GM12873 (cell line): ENCODE measurements at regions not wholly inside any gene's neighbourhood (a gene's known extent, or its start where the extent isn't known, plus 50 kb on each side); places are given as distances from the start of the nearest gene placed in this dataset.

Source experiments
- TF ChIP-seq, protein P1 (sequence below): IDR thresholded peaks from 2 replicates; pipeline ENCODE4 v1.5.1; 2012; ENCODE audit warnings: low read depth, mild to moderate bottlenecking, moderate library complexity, low read length, control low read depth; ENCODE audit not compliant: insufficient read depth; ENCODE audit errors: missing control alignments

DNA sequence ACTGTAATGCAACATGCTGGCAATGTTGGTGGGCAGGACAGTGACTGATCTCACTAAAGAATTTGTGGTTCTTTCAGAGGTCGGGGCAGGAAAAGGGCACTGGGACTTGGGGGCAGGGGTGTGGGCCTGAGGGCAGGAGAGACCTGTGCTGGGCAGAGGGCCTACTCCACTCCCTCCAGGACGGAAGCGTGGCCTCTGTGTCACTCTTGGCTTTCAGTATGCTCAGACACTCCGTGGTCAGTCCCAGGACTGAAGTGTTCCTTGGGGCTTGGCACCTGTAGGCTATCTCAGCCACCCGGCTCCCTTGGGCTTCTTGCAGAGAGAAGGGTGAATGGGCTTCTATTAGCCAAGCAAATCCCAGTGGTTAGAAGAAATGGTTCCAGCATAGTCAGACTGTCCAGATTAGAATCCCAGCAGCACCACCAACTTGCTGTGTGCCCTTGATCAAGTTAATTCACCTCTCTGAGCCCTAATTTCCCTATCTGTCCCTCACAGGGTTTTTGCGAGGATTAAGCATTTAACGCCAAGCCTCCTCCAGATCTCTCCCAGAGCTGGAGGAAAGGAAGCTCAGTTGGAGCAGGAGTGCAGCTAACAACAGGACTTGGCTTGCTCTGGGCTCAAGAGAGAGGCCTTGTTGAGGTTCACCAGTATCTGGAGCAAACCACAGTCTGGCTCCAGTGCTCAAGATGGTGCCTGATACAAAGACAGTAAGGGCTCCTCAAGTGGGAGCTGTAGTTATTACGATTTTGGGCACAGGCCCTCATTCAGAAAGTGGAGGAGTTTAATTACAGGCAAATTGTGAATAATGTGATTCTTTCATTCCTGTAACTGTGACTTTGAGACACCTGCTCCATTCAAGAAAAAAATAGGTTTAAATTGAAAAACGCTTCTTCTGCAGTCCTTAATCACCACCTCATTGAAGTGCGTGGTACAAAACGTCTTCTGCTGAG lies 57.7 kb upstream of the LRP8 start:
- TF ChIP-seq, protein P1, sequence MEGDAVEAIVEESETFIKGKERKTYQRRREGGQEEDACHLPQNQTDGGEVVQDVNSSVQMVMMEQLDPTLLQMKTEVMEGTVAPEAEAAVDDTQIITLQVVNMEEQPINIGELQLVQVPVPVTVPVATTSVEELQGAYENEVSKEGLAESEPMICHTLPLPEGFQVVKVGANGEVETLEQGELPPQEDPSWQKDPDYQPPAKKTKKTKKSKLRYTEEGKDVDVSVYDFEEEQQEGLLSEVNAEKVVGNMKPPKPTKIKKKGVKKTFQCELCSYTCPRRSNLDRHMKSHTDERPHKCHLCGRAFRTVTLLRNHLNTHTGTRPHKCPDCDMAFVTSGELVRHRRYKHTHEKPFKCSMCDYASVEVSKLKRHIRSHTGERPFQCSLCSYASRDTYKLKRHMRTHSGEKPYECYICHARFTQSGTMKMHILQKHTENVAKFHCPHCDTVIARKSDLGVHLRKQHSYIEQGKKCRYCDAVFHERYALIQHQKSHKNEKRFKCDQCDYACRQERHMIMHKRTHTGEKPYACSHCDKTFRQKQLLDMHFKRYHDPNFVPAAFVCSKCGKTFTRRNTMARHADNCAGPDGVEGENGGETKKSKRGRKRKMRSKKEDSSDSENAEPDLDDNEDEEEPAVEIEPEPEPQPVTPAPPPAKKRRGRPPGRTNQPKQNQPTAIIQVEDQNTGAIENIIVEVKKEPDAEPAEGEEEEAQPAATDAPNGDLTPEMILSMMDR, result no peak

GRCh38 chr1:53388963-53389362 lies 61.1 kb upstream of the LRP8 start:
- TF ChIP-seq, protein P1, result no peak

DNA sequence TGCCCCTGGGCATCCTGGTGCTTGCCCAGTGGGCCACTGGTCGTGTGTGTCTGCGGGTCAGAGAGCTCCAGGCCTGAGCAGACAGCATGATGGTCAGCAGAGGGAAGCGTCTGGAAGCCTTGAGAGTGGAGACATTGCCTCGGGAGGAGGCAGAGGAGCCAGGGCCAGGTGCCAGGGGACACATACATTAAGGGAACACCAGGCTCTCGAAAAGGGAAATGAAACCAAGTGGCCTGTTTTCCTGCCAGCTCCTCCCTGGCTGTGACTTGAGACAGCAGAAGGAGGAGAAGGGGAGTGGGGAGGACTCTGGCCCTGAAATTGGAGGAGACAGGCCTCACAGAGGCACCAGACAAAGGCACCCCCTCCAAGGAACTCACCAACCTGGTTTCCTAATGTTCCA lies 62.4 kb upstream of the LRP8 start:
- TF ChIP-seq, protein P1, result no peak

GRCh38 chr1:53390736-53391135 lies 62.9 kb upstream of the LRP8 start:
- TF ChIP-seq, protein P1, result no peak

GRCh38 chr1:53391296-53391695 lies 63.4 kb upstream of the LRP8 start:
- TF ChIP-seq, protein P1, result no peak

DNA sequence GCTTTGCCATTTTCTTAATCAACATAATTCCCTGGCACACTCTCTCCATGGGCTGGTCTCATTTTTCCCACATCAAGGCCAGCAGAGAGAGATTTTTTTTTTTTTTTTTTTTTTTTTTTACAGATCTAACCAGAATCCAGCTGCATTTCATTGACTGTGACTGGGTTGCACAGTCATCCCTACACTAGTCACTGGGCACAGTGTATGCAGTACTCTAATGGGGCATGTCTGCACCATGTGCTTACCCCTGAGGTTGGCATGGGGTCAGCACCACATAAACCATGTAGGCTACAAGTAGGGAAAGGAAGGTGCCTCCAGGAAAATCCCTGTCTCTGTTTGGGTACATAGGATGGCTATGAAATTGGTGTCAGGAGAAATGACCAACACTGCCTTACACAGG lies 64.1 kb upstream of the LRP8 start:
- TF ChIP-seq, protein P1, result no peak

DNA sequence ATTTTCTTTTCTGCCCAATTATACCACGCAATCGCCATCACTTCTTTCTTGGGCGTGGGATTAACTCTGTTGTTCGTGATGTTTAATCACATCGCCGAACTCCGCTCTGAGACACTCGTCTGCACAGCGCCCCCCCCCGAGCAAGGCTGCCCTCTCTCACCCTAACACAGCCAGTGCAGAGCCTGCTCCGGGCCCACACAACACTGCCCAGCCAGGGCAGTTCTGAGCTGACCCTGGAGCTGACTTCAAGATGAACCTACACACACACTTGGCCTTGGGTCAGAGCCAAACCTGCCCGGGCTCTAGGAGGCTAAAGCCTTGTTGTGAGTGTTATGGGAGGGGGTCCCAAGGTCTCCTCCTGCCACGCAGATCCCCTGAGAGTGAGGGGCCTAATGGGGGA lies 64.6 kb upstream of the LRP8 start:
- TF ChIP-seq, protein P1, result no peak
